ENCODE measurements at regions not wholly inside any gene's neighbourhood (a gene's known extent, or its start where the extent isn't known, plus 50 kb on each side); places are given as distances from the start of the nearest gene placed in this dataset.

DNA sequence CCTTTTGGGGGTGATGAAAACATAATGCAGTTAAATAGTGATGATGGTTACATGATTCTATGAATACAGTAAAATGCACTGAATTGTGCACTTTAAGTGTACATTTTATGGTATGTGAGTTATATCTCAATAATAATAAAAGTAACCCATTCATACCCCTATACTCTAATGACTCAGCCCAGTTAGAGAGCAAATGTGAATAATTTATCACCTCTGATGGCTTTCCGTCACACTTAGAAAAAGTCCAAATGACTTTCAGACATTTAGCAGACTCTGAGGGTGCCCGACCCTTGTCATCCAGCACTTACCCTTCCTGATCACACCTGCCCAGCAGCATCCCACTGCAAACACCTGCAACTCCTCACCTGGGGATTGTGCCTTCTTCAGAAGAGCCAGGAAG, 148.1 kb upstream of the MAF start:
- no peak for ATAC-seq
- TF ChIP-seq, protein P1, sequence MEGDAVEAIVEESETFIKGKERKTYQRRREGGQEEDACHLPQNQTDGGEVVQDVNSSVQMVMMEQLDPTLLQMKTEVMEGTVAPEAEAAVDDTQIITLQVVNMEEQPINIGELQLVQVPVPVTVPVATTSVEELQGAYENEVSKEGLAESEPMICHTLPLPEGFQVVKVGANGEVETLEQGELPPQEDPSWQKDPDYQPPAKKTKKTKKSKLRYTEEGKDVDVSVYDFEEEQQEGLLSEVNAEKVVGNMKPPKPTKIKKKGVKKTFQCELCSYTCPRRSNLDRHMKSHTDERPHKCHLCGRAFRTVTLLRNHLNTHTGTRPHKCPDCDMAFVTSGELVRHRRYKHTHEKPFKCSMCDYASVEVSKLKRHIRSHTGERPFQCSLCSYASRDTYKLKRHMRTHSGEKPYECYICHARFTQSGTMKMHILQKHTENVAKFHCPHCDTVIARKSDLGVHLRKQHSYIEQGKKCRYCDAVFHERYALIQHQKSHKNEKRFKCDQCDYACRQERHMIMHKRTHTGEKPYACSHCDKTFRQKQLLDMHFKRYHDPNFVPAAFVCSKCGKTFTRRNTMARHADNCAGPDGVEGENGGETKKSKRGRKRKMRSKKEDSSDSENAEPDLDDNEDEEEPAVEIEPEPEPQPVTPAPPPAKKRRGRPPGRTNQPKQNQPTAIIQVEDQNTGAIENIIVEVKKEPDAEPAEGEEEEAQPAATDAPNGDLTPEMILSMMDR (IDR thresholded peaks at IDR 0.05) = no peak
- DNase-seq = no peak
- no peak overlapping the region for H3K27ac ChIP-seq
- no peaks in the 10 kb centered on the region for H3K36me3 ChIP-seq
- H3K4me1 ChIP-seq = no peaks in the 10 kb centered on the region
- intact Hi-C loops (cut with DNase I) = no loop called here
- no peaks in the 10 kb centered on the region for H3K27me3 ChIP-seq
- no peak overlapping the region for H3K4me3 ChIP-seq
- H3K9me3 ChIP-seq = peaks cover 0 to 4% of the 10 kb centered on the region in 2 donors

DNA sequence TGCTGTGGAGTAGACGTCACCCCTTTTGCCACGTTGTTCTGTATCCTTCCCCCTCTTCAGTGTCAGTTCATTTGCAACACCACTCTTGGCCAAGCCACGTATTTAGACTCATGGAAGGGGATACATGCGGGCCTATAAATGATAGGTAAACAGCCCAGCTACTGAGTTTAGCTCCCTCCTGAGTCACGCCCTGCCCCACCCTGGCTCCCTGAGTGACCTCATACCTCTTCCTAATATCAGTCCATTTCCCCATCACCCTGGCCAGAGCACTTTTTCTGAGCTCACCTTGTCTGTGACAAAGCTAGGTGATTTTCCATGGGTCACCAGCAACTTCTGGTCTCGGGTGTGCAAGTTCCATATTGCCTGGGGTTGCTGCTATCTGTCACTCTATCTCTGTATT, 147.2 kb upstream of the MAF start:
- Histone ChIP-seq H3K27me3 (no peaks in the 10 kb centered on the region), H3K27ac (no peak overlapping the region), H3K4me1 (no peaks in the 10 kb centered on the region), H3K4me3 (no peak overlapping the region), H3K36me3 (no peaks in the 10 kb centered on the region), H3K9me3 (peaks cover 0 to 4% of the 10 kb centered on the region in 2 donors)
- ATAC-seq (no peak), DNase-seq (no peak)
- TF ChIP-seq, protein P1 (IDR thresholded peaks at IDR 0.05) = no peak
- intact Hi-C loops (cut with DNase I) = no loop called here

DNA sequence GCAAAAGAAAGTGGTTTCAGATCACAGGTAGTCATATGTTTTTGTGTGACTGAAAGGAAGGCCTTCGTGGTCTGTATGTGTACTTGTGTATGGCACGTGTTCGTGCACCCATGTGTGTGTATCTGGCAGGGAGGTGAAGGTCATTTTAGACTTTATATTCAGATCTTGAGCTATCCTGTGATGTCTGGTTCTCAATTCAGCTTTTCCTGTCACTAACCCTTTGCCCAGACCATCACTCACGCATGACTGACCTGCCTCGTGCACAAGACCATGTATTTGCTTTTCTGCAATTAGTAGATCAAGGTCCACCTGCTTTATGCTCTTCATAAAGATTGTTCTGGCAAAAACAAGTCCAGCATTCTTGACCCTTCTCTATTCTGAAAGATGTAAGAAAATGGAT, 139.7 kb upstream of the MAF start:
- intact Hi-C loops (cut with DNase I) = no loop called here
- no peak for DNase-seq
- H3K4me3 ChIP-seq = no peak overlapping the region
- no peaks in the 10 kb centered on the region for H3K36me3 ChIP-seq
- H3K27me3 ChIP-seq = no peaks in the 10 kb centered on the region
- TF ChIP-seq, protein P1 (IDR thresholded peaks at IDR 0.05) = no peak
- H3K9me3 ChIP-seq = no peaks in the 10 kb centered on the region
- H3K4me1 ChIP-seq = no peaks in the 10 kb centered on the region
- no peak overlapping the region for H3K27ac ChIP-seq
- no peak for ATAC-seq

DNA sequence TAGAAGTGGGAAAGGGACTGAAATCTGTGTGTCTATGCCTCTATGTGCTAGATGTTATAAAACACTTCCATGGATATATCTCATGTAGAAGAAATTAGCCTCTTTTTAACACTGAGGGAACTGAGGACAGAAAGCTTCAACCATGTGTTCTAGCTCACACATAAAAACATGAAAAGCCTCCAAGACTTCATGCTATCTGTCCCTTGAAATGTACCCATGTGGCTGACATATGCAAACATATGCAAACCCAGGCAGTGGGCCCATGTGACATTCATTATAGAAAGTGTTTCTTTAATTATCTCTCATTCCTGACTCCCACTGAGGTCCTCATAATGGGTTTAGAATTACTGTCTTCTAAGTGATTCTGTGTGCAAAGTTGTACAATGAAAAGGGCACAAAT, 134.7 kb upstream of the MAF start:
- H3K36me3 ChIP-seq = no peaks in the 10 kb centered on the region
- intact Hi-C loops (cut with DNase I) = no loop called here
- TF ChIP-seq, protein P1 (IDR thresholded peaks at IDR 0.05) = no peak
- H3K4me1 ChIP-seq = no peaks in the 10 kb centered on the region
- no peaks in the 10 kb centered on the region for H3K27me3 ChIP-seq
- DNase-seq = no peak
- H3K27ac ChIP-seq = no peak overlapping the region
- ATAC-seq = no peak
- no peak overlapping the region for H3K4me3 ChIP-seq
- H3K9me3 ChIP-seq = no peaks in the 10 kb centered on the region

DNA sequence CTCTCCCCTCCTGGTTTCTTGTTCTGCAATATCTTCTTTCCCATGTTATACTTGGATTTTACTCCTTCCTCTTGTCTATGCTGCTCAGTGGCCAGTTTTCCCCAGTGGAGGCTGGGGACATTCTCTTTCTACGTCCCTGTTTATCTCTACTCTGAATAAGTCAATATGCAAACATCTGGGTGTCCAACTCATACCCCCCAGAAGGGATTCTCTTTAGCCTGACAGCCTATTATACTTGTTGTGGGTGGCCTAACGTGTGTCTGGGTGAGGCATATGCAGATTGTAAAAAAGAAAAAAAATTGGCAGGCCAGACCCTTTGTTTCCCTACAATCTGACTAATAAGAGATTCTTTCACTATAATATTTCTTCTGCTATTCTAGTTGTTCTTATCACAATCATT, 134.2 kb upstream of the MAF start:
- intact Hi-C loops (cut with DNase I) = no loop called here
- Histone ChIP-seq H3K4me3 (no peak overlapping the region), H3K9me3 (no peaks in the 10 kb centered on the region), H3K27ac (no peak overlapping the region), H3K4me1 (no peaks in the 10 kb centered on the region), H3K36me3 (no peaks in the 10 kb centered on the region), H3K27me3 (no peaks in the 10 kb centered on the region)
- TF ChIP-seq, protein P1 (IDR thresholded peaks at IDR 0.05) = no peak
- ATAC-seq (no peak), DNase-seq (no peak)

Data from left lung (tissue), 4 donors.